ENCODE measurements at regions not wholly inside any gene's neighbourhood (a gene's known extent, or its start where the extent isn't known, plus 50 kb on each side); places are given as distances from the start of the nearest gene placed in this dataset.

- Mint-ChIP-seq H3K27me3 (ENCODE audit: unreplicated experiment) (no peaks in the 10 kb centered on the region), H3K27ac (ENCODE audit: unreplicated experiment) (no peak overlapping the region), H3K9me3 (ENCODE audit: unreplicated experiment) (no peaks in the 10 kb centered on the region), H3K4me3 (ENCODE audit: unreplicated experiment) (no peak overlapping the region), H3K4me1 (ENCODE audit: unreplicated experiment) (no peaks in the 10 kb centered on the region), H3K36me3 (ENCODE audit: low read depth, unreplicated experiment) (no peaks in the 10 kb centered on the region)
- TF ChIP-seq CTCF (IDR thresholded peaks at IDR 0.05; ENCODE audit: unreplicated experiment) = no peak
- DNase-seq (ENCODE audit: low spot score) = no peak
Observed at GRCh38 chr15:26455828-26456227, 317.0 kb downstream of the GABRB3 start.

GRCh38 chr15:26453914-26454313, 319.0 kb downstream of the GABRB3 start:
- Mint-ChIP-seq H3K27ac (ENCODE audit: unreplicated experiment) (no peak overlapping the region), H3K36me3 (ENCODE audit: low read depth, unreplicated experiment) (no peaks in the 10 kb centered on the region), H3K9me3 (ENCODE audit: unreplicated experiment) (no peaks in the 10 kb centered on the region), H3K4me3 (ENCODE audit: unreplicated experiment) (no peak overlapping the region), H3K27me3 (ENCODE audit: unreplicated experiment) (no peaks in the 10 kb centered on the region), H3K4me1 (ENCODE audit: unreplicated experiment) (peaks cover 5% of the 10 kb centered on the region)
- TF ChIP-seq CTCF (IDR thresholded peaks at IDR 0.05; ENCODE audit: unreplicated experiment) = no peak
- peak; percentile 15 for DNase-seq (ENCODE audit: low spot score)

DNA sequence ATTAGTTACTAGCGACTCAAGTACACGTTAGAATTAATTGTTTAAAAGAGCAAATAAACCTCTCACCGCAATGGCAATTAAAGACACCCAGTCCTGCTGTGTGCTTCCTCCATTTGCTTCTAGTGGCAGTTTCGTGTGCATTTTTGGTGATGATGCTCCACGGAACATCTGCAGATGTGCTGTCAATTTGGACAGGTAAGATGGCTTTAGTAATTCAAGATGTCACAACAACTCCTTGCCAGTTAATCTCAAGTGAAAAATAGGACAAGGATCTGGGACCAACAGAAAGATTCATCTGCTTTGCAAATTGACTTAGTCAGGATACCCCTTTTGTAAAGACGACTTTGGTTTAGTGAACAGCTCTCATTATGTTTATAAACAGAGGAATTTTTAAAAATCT, 320.9 kb downstream of the GABRB3 start:
- Mint-ChIP-seq H3K27me3 (ENCODE audit: unreplicated experiment) (no peaks in the 10 kb centered on the region), H3K4me1 (ENCODE audit: unreplicated experiment) (peaks cover 5% of the 10 kb centered on the region), H3K9me3 (ENCODE audit: unreplicated experiment) (no peaks in the 10 kb centered on the region), H3K36me3 (ENCODE audit: low read depth, unreplicated experiment) (no peaks in the 10 kb centered on the region), H3K4me3 (ENCODE audit: unreplicated experiment) (no peak overlapping the region), H3K27ac (ENCODE audit: unreplicated experiment) (no peak overlapping the region)
- no peak for DNase-seq (ENCODE audit: low spot score)
- TF ChIP-seq CTCF (IDR thresholded peaks at IDR 0.05; ENCODE audit: unreplicated experiment) = no peak

GRCh38 chr15:26449291-26449690, 323.6 kb downstream of the GABRB3 start:
- Mint-ChIP-seq H3K4me3 (ENCODE audit: unreplicated experiment) (no peak overlapping the region), H3K27ac (ENCODE audit: unreplicated experiment) (no peak overlapping the region), H3K36me3 (ENCODE audit: low read depth, unreplicated experiment) (no peaks in the 10 kb centered on the region), H3K4me1 (ENCODE audit: unreplicated experiment) (peaks cover 5% of the 10 kb centered on the region), H3K27me3 (ENCODE audit: unreplicated experiment) (peaks cover 1% of the 10 kb centered on the region), H3K9me3 (ENCODE audit: unreplicated experiment) (no peaks in the 10 kb centered on the region)
- no peak for TF ChIP-seq CTCF (IDR thresholded peaks at IDR 0.05; ENCODE audit: unreplicated experiment)
- no peak for DNase-seq (ENCODE audit: low spot score)

DNA sequence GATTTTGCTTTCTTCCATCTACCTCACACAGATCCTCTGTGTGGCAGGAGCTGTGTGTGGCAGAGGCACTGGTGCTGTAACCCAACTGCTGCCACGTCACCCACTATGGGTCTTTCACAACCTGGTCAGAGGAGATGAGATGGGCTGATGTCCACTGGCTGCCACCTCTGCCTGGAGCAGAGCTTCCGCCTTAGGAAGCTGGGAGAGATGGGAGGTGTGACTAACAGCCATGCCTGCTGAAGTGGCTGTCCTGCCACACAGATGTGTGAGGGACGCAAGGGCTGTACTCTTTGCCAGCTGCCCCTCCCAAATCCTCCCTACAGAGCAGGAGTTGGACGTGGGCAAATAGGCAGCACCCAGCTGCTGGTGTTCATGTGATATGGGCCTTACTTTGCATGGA, 329.5 kb downstream of the GABRB3 start:
- TF ChIP-seq CTCF (IDR thresholded peaks at IDR 0.05; ENCODE audit: unreplicated experiment) = no peak
- Mint-ChIP-seq H3K4me3 (ENCODE audit: unreplicated experiment) (no peak overlapping the region), H3K27me3 (ENCODE audit: unreplicated experiment) (peaks cover 4% of the 10 kb centered on the region), H3K36me3 (ENCODE audit: low read depth, unreplicated experiment) (no peaks in the 10 kb centered on the region), H3K9me3 (ENCODE audit: unreplicated experiment) (no peaks in the 10 kb centered on the region), H3K4me1 (ENCODE audit: unreplicated experiment) (no peaks in the 10 kb centered on the region), H3K27ac (ENCODE audit: unreplicated experiment) (no peak overlapping the region)
- no peak for DNase-seq (ENCODE audit: low spot score)
